Activated CD4-positive, alpha-beta T cell treated with anti-CD3 and anti-CD28 coated beads, Interleukin-2, amount 10 ng/mL, durations not matched to agents 24 days and 14 days (primary cell): ENCODE measurements at regions not wholly inside any gene's neighbourhood (a gene's known extent, or its start where the extent isn't known, plus 50 kb on each side); places are given as distances from the start of the nearest gene placed in this dataset.
"Not testable (repeated sequence)": the region's sequence is repeated elsewhere in the genome, so short reads cannot be mapped to it uniquely, and the experiment has no call there.

Source experiments
- DNase-seq: peaks from one replicate; pipeline ENCODE4 v3.0.0; 2022
- H3K27ac Mint-ChIP-seq: one replicate; pipeline ENCODE4 v1.8.0; 2022; ENCODE audit warnings: mild to moderate bottlenecking, mixed read lengths
- H3K27me3 Mint-ChIP-seq: one replicate; pipeline ENCODE4 v1.8.0; 2022; ENCODE audit warnings: mixed read lengths
- H3K36me3 Mint-ChIP-seq: one replicate; pipeline ENCODE4 v1.8.0; 2022; ENCODE audit warnings: low read depth, mild to moderate bottlenecking, mixed read lengths
- H3K4me1 Mint-ChIP-seq: one replicate; pipeline ENCODE4 v1.8.0; 2021; ENCODE audit warnings: mixed read lengths
- H3K4me3 Mint-ChIP-seq: one replicate; pipeline ENCODE4 v1.8.0; 2022; ENCODE audit warnings: mild to moderate bottlenecking, moderate library complexity, mixed read lengths
- H3K9me3 Mint-ChIP-seq: one replicate; pipeline ENCODE4 v1.8.0; 2021; ENCODE audit warnings: mixed read lengths
- intact Hi-C: fragments of 100-400 bp; cut with micrococcal nuclease; formaldehyde crosslinking; loops from one replicate; pipeline ENCODE4 v1.15.1; 2023

- no peak overlapping the region for H3K4me3 Mint-ChIP-seq
- DNase-seq: no peak
- H3K27me3 Mint-ChIP-seq: peaks cover 2% of the 10 kb centered on the region
- no peak overlapping the region for H3K27ac Mint-ChIP-seq
- H3K9me3 Mint-ChIP-seq: peaks cover 7% of the 10 kb centered on the region
- peaks cover 2% of the 10 kb centered on the region for H3K4me1 Mint-ChIP-seq
- intact Hi-C loops: no loop called here
- H3K36me3 Mint-ChIP-seq: no peaks in the 10 kb centered on the region
Measured at GRCh38 chr5:83839256-83839655, 118.6 kb upstream of the HAPLN1 start.

GRCh38 chr5:83837265-83837907, 116.7 kb upstream of the HAPLN1 start:
- peaks cover 5% of the 10 kb centered on the region for H3K9me3 Mint-ChIP-seq

DNA sequence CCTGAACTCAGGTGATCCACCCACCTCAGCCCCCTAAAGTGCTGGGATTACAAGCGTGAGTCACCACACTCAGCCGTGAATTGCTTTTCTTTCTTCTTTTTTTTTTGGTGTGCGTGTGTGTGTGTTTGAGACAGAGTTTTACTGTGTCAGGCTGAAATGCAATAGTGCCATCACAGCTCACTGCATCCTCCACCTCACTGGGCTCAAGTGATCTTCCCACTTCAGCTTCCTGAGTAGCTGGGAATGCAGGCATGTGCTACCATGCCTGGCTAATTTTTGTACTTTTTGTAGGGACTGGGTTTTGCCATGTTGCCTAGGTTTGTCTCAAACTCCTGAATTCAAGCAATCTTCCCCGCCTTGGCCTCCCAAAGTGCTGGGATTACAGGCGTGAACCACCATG, 113.7 kb upstream of the HAPLN1 start:
- no peaks in the 10 kb centered on the region for H3K9me3 Mint-ChIP-seq
- H3K4me1 Mint-ChIP-seq: no peaks in the 10 kb centered on the region
- H3K4me3 Mint-ChIP-seq: no peak overlapping the region
- no peaks in the 10 kb centered on the region for H3K27me3 Mint-ChIP-seq
- no peaks in the 10 kb centered on the region for H3K36me3 Mint-ChIP-seq
- no peak for DNase-seq
- no peak overlapping the region for H3K27ac Mint-ChIP-seq
- intact Hi-C loops: no loop called here

More at GRCh38 chr5:83837265-83837907, 116.7 kb upstream of the HAPLN1 start:
- DNase-seq: no peak
- no peaks in the 10 kb centered on the region for H3K36me3 Mint-ChIP-seq
- intact Hi-C loops: no loop called here
- no peaks in the 10 kb centered on the region for H3K4me1 Mint-ChIP-seq
- no peak overlapping the region for H3K4me3 Mint-ChIP-seq
- H3K27me3 Mint-ChIP-seq: peaks cover 2% of the 10 kb centered on the region
- H3K27ac Mint-ChIP-seq: no peak overlapping the region

DNA sequence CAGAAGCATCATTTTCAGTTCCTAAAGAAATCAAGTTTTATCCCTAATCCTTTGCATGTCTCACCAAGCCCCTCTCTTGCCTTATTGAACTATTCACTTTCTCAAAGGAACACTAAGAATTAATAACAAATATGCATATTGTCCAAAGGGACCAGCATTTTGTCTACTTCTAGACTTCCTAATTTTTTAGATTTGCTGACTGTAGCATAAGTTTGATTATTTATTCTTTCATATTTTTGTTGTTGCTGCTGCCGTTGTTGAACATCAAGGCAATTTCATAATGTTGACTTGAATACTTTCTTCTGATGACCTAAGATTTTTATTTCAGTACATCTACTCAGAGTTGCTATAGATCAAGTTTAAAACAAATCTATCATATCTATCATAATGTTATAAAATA, 111.2 kb upstream of the HAPLN1 start:
- H3K36me3 Mint-ChIP-seq: no peaks in the 10 kb centered on the region
- no peak for DNase-seq
- H3K4me1 Mint-ChIP-seq: no peaks in the 10 kb centered on the region
- H3K27ac Mint-ChIP-seq: no peak overlapping the region
- intact Hi-C loops: no loop called here
- H3K27me3 Mint-ChIP-seq: peaks cover 2% of the 10 kb centered on the region
- H3K9me3 Mint-ChIP-seq: no peaks in the 10 kb centered on the region
- H3K4me3 Mint-ChIP-seq: no peak overlapping the region

DNA sequence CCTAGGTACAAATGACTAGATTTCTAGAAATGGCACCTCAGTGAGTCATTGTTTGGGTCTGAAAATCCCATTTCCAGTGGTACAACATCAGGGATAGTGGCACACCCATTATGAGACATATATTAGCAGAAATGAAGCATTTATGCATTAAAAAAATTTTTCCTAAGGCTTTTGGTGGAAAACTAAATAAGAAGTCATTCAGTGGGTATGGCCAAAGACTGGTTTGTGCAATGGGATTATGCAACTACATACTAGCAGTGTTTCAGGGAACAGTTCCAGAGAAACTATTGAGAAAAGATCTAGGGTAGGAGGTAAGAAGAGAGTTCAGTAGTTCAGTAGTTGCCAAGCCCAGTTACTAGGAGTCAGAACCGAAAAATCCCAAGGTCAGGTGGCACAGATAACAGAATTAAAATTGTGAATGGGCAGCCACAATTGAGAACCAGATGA, 106.5 kb upstream of the HAPLN1 start:
- DNase-seq: no peak
- H3K27me3 Mint-ChIP-seq: peaks cover 4% of the 10 kb centered on the region
- H3K36me3 Mint-ChIP-seq: no peaks in the 10 kb centered on the region
- H3K4me3 Mint-ChIP-seq: no peak overlapping the region
- H3K9me3 Mint-ChIP-seq: peaks cover 4% of the 10 kb centered on the region
- no peak overlapping the region for H3K27ac Mint-ChIP-seq
- intact Hi-C loops: no loop called here
- H3K4me1 Mint-ChIP-seq: no peaks in the 10 kb centered on the region

DNA sequence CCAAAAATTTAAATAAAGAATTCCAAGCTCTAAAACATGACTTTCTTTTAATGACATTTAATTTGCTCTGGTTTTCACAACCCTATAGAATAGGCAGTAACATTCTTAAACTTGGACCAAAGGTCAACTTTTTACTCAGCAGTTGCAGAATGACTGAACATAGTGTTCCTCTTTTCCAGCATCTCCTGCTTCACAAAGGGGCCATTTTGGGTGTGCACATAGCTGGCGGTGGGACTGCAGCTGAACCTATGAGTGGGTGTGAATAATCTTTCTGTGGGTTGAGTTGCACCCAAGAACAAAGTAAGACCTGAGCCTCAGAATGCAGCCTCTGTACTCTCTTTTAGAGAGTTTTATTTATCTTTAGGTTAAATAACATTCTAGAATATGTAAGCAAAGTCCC, 96.9 kb upstream of the HAPLN1 start:
- intact Hi-C loops: no loop called here
- Mint-ChIP-seq H3K36me3 (no peaks in the 10 kb centered on the region), H3K27me3 (no peaks in the 10 kb centered on the region), H3K4me3 (no peak overlapping the region), H3K27ac (no peak overlapping the region), H3K4me1 (no peaks in the 10 kb centered on the region), H3K9me3 (no peaks in the 10 kb centered on the region)
- no peak for DNase-seq

DNA sequence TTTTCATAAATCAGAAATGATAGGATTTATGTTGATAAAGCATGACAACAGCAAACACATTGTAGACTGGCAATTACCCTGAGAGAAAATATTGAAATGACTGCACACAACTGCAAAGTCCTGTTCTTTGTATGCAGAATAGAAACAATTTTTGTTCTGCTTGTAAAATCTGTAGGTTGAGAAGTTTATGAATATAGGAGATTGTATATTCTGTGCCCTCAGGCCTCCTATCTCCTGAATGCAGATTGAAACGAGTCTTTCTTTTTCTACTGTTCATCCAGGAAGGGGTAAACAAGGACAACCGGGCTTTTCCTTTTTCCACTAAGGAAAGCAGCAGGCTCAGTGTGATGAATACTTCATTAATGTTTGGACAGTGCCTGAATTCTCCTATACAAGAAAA, 95.0 kb upstream of the HAPLN1 start:
- Mint-ChIP-seq H3K36me3 (no peaks in the 10 kb centered on the region), H3K4me1 (no peaks in the 10 kb centered on the region), H3K4me3 (no peak overlapping the region), H3K27me3 (no peaks in the 10 kb centered on the region), H3K9me3 (no peaks in the 10 kb centered on the region), H3K27ac (no peak overlapping the region)
- no peak for DNase-seq
- intact Hi-C loops: no loop called here

DNA sequence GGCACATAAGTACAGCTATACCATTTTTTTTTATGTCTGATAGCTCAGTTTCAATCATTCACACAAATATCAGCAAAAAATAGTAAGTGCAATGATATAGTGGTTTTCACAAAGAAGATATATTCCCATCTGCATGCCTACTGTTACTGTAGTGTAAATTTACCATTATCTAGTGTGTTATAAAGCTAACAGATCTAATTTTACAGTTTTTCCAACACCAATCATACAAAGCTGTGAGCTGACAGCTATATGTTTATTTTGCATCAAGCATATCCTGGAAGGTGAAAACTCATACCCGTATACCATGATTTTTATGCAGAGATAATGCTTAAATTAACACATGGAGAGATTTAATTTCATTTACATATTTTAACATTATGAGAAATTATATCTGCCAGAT, 89.9 kb upstream of the HAPLN1 start:
- Mint-ChIP-seq H3K9me3 (no peaks in the 10 kb centered on the region), H3K36me3 (no peaks in the 10 kb centered on the region), H3K4me3 (no peak overlapping the region), H3K27ac (no peak overlapping the region), H3K27me3 (no peaks in the 10 kb centered on the region), H3K4me1 (no peaks in the 10 kb centered on the region)
- intact Hi-C loops: no loop called here
- no peak for DNase-seq

DNA sequence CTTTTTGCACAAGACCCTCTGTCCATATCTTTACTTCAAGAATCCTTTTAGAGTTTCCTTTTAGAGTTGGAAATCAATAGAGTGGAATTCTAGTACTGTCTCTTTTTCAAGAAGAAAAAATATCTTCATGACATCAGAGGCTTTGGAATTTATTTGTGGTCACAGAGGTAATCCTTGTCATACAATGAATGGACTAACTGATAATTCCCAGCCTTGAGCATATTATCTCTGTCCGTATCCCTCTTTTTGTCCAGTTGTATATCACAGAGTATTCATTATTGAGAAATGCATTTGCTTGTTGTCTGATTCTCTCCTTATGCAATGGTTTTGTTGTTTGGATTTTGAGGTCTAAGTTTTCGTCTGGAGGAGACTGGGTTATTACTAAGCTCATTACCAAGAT, 82.0 kb upstream of the HAPLN1 start:
- H3K9me3 Mint-ChIP-seq: no peaks in the 10 kb centered on the region
- no peak overlapping the region for H3K4me3 Mint-ChIP-seq
- H3K27ac Mint-ChIP-seq: no peak overlapping the region
- H3K36me3 Mint-ChIP-seq: no peaks in the 10 kb centered on the region
- no peak for DNase-seq
- no peaks in the 10 kb centered on the region for H3K4me1 Mint-ChIP-seq
- no peaks in the 10 kb centered on the region for H3K27me3 Mint-ChIP-seq
- intact Hi-C loops: no loop called here

DNA sequence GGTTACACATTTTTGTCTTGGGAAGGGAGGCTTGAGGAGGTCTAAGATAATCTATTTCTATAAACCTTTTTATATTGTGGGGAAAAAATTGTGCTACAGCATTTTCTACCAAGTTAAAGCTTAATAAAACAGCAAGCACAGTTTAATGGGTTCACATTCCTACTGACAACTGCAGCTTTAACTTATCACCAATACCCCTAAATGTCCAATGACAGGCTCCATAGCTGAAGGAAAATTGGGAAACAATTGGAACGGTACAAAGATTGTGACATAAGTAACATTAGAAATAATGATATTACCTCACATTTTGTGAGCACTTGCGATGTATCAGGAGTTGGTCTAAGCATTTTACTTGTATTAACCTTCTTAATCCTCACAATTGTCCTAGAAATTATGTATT, 79.5 kb upstream of the HAPLN1 start:
- H3K36me3 Mint-ChIP-seq: no peaks in the 10 kb centered on the region
- intact Hi-C loops: no loop called here

DNA sequence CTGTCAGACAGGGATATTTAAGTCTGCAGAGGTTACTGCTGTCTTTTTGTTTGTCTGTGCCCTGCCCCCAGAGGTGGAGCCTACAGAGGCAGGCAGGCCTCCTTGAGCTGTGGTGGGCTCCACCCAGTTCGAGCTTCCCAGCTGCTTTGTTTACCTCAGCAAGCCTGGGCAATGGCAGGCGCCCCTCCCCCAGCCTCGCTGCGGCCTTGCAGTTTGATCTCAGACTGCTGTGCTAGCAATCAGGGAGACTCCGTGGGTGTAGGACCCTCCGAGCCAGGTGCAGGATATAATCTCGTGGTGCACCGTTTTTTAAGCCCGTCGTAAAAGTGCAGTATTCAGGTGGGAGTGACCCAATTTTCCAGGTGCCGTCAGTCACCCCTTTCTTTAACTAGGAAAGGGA, 78.4 kb upstream of the HAPLN1 start:
- intact Hi-C loops, H3K27me3 Mint-ChIP-seq, DNase-seq, H3K27ac Mint-ChIP-seq, H3K4me3 Mint-ChIP-seq, H3K9me3 Mint-ChIP-seq, H3K4me1 Mint-ChIP-seq, H3K36me3 Mint-ChIP-seq: not testable (repeated sequence)

More for the DNA sequence above, 79.5 kb upstream of the HAPLN1 start:
- Mint-ChIP-seq H3K4me1 (no peaks in the 10 kb centered on the region), H3K4me3 (no peak overlapping the region), H3K27me3 (no peaks in the 10 kb centered on the region), H3K9me3 (no peaks in the 10 kb centered on the region), H3K27ac (no peak overlapping the region)
- no peak for DNase-seq

DNA sequence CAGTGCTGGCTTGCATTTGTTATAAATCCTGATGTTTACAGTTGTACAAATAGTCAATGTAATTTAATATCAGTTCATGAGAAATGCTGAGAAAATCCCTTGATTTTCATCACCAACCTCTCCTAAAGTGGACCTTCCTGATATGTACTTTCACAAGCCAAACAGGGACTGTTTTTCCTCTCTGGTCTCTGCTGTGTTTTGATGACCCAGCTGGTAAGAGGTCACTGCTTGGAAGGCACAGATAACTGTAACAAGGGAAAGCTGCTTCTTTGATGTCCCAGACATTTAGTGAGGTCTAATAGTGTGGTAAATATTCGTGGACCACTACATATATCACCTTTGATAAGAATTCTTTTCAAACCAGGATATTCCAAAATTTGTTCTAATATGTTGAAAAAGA, 68.7 kb upstream of the HAPLN1 start:
- no peaks in the 10 kb centered on the region for H3K9me3 Mint-ChIP-seq
- H3K27ac Mint-ChIP-seq: no peak overlapping the region
- no peaks in the 10 kb centered on the region for H3K27me3 Mint-ChIP-seq
- intact Hi-C loops: no loop called here
- H3K36me3 Mint-ChIP-seq: no peaks in the 10 kb centered on the region
- no peaks in the 10 kb centered on the region for H3K4me1 Mint-ChIP-seq
- H3K4me3 Mint-ChIP-seq: no peak overlapping the region
- DNase-seq: no peak

DNA sequence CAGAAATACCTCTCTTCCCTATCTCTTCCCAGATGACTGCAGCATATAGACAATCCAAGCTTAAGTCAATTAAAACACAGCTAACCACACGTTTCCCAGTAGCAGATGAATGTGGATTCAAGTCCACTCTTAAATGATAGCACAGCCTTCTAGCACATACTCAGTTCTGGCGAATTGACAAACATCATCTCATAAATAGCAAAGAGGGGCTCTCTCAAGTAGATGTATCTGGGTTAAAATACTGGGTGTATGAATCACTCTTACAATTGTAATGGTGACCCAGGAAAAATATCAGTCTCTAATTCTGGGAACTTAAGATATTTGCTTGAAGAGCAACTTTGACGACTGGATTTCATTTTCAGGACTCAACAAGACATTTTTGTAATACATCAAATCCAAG, 67.0 kb upstream of the HAPLN1 start:
- H3K27ac Mint-ChIP-seq: no peak overlapping the region
- H3K36me3 Mint-ChIP-seq: no peaks in the 10 kb centered on the region
- no peaks in the 10 kb centered on the region for H3K27me3 Mint-ChIP-seq
- H3K9me3 Mint-ChIP-seq: no peaks in the 10 kb centered on the region
- intact Hi-C loops: no loop called here
- no peak for DNase-seq
- no peaks in the 10 kb centered on the region for H3K4me1 Mint-ChIP-seq
- H3K4me3 Mint-ChIP-seq: no peak overlapping the region

- Mint-ChIP-seq H3K9me3 (no peaks in the 10 kb centered on the region), H3K36me3 (no peaks in the 10 kb centered on the region)
Measured at GRCh38 chr5:83785176-83785668, 64.6 kb upstream of the HAPLN1 start.

DNA sequence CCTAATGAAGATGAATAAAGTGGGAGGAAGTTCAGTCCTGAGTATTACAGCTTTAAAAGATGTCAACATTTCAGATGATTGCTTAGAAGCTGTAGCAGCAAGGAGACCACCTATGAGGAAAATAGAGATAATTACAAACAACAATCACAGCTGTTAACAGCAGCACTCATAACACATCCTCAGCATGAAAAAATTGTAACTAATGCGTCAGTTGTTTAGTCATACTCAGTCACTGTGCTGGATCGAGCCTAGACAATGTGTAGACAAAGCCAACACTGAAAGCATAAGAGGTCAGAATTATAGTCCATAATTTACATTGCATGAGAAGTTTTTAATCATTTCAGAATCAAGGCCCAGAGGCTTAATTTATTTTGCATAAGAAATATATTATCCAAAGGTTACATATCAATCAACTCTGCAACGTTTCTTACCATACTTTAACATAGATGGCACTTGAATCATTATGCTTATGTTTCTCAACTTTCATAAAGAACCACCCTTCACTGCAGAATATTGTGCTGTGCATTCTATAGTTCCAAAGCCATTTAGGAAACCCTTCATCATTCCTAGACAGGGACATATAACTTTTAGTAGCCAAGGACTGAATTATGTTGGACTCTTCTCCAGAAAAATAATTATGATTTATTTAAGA, 60.2 kb upstream of the HAPLN1 start:
- Mint-ChIP-seq H3K36me3 (no peaks in the 10 kb centered on the region), H3K4me1 (no peaks in the 10 kb centered on the region), H3K4me3 (no peak overlapping the region), H3K9me3 (no peaks in the 10 kb centered on the region), H3K27me3 (no peaks in the 10 kb centered on the region), H3K27ac (no peak overlapping the region)
- DNase-seq: no peak
- intact Hi-C loops: no loop called here

More at GRCh38 chr5:83785176-83785668, 64.6 kb upstream of the HAPLN1 start:
- H3K4me3 Mint-ChIP-seq: no peak overlapping the region
- H3K4me1 Mint-ChIP-seq: no peaks in the 10 kb centered on the region
- no peak for DNase-seq
- intact Hi-C loops: no loop called here
- no peaks in the 10 kb centered on the region for H3K27me3 Mint-ChIP-seq
- no peak overlapping the region for H3K27ac Mint-ChIP-seq
